Midbrain (tissue), 1 donor: ENCODE measurements at regions not wholly inside any gene's neighbourhood (a gene's known extent, or its start where the extent isn't known, plus 50 kb on each side); places are given as distances from the start of the nearest gene placed in this dataset.
A peak's percentile ranks its signal among the peaks of the same experiment; 100 is the strongest.

Source experiments
- DNase-seq: peaks from one replicate; lab custom pipeline; 2025; lab: John Stamatoyannopoulos, UW

- DNase-seq: peak; percentile 22
These were observed 305.0 kb upstream of the C2CD4B start for GRCh38 chr15:62469874-62470688.

GRCh38 chr15:62472616-62473299 lies 307.7 kb upstream of the C2CD4B start:
- no peak for DNase-seq

DNA sequence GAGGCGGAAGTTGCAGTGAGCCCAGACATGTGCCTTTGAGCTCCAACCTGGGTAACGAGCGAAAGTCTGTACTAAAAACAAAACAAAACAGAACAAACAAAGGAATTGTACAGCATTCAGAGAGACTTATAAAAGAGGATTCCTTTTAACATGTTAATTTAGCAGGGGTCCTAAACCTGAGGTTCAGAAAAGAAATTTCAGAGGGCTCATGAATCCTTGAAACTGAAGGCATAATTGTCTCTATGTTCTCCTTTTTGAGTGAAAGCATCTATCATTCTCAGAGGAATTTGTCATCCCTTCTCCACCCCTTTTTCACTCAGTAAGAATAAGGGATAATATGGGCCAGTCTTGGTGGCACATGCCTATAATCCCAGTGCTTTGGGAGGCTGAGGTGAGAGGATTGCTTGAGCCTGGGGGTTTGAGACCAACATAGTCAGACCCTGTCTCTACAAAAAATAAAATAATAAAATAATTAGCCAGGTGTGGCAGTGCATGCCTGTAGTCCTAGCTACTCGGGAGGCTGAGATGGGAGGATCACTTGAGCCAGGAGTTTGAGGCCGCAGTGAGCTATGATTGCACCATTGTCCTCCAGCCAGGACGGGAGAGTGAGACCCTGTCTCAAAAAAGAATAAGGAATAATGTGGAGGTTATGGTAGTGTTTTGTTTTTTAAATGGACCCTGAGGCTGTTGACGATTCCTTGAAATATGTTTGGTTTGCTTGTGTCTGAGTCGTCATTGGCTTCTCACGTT lies 309.1 kb upstream of the C2CD4B start:
- no peak for DNase-seq

DNA sequence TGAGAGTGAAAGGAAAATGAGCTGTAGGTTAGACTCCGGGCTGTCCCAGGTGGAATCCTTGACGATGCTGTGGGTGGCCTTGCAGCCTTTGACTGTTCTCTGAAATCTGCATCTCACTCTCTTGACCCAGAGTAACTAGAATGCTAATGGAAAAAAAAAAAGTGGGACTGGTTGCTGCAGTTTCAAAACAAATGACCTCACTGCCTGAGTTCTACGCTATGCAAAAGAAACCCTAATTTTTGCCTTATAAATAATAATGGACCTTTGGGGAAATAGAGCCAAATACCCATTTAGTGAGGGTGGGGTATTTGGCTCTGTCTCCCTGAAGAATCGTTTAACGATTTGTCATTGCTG lies 309.7 kb upstream of the C2CD4B start:
- no peak for DNase-seq

GRCh38 chr15:62475591-62475990 lies 310.5 kb upstream of the C2CD4B start:
- DNase-seq: no peak

- no peak for DNase-seq
These were observed 311.1 kb upstream of the C2CD4B start for GRCh38 chr15:62476163-62476562.

- no peak for DNase-seq
These were observed 312.8 kb upstream of the C2CD4B start for GRCh38 chr15:62477929-62478328.

DNA sequence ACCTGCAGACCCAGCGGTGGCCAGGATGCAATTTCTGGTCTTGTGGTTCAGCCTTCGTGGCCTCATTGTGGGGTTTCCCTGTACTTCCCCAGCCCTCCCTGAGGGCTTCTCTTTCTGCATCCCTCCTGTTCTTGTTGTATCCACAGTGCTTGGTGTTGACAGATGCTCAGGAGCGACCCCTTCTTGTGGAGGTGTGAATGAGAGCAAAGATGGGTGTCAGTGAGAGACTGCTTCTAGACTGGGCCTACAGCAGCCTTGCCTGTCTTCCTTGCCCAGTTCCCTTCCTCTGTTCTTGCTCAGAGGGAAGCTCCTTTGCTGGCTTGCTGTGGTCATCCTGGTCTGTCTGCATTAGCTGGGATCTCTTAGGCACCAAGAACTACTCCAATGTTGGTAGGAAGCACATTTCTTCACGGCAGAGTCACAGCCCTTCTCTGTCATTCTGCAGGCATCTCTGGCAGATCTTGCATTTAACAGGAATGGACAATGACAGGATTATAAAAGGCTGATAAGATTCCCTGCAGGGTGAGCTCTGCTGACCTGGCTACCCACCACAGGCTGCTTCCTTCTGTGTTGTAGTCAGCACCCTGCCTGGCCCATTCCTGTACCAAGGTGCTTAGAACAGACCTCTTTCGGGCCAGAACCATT lies 317.8 kb upstream of the C2CD4B start:
- DNase-seq: no peak

- no peak for DNase-seq
These were observed 318.7 kb upstream of the C2CD4B start for GRCh38 chr15:62483814-62484213.

GRCh38 chr15:62485170-62485720 lies 320.2 kb upstream of the C2CD4B start:
- DNase-seq: no peak

GRCh38 chr15:62486041-62486440 lies 321.0 kb upstream of the C2CD4B start:
- DNase-seq: no peak

DNA sequence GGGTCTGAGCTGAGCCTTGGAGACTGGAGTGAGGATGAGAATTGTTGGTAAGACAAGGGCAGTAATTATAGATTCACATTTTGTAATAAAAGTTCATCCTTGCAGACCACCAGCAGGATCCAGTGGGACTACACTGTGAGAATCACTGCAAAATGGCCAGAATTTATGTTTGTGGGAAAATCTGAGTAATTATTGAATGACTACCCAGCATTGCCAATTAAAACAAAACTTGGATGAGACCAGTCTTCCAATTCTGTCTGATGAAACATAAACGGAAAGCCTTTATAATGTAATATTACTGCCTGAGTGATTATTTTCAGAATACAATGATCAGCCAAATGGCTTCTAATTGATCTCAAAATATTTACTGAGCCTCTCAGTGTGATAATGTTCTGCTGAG lies 323.3 kb upstream of the C2CD4B start:
- DNase-seq: no peak

- DNase-seq: no peak
These were observed 326.6 kb upstream of the C2CD4B start for GRCh38 chr15:62491642-62492041.

DNA sequence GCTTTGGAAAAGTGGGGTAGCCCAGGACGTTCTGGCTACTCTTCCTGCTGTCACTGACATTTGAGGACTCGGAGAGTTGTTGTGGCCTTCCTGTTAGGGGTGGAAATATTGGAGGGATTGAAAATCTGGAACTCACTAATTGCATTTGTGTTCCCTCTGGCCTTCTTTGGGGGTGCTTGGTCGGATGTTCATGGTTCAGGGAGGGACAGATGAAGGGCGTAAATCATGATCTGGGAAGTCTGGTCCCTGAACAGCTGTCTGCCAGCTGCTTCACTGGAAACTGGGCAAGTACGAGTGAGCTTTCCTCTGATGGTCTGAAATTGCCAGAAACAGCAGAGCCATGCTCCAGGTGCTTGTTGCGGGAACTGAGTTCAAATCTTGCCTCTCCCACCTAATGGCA lies 327.8 kb upstream of the C2CD4B start:
- DNase-seq: no peak

DNA sequence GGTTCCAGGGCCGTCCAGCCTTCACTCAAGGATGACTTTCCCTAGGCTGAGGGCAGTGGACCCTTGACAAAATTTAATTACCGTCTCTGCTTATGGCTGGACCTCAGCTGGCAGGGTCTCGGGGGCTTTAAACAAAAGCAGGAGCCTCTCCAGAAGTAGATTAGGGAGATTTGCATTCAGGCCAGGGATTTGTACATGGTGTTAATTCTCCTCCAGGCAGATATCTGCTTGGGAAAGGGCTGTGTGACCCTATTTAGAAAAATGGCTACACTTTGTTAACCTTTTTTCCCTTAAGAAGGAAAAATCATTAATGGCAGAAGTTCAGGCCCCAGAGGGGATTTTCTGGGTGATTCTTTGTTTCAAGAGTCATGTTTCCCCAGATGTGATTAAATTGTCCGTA lies 329.1 kb upstream of the C2CD4B start:
- no peak for DNase-seq

DNA sequence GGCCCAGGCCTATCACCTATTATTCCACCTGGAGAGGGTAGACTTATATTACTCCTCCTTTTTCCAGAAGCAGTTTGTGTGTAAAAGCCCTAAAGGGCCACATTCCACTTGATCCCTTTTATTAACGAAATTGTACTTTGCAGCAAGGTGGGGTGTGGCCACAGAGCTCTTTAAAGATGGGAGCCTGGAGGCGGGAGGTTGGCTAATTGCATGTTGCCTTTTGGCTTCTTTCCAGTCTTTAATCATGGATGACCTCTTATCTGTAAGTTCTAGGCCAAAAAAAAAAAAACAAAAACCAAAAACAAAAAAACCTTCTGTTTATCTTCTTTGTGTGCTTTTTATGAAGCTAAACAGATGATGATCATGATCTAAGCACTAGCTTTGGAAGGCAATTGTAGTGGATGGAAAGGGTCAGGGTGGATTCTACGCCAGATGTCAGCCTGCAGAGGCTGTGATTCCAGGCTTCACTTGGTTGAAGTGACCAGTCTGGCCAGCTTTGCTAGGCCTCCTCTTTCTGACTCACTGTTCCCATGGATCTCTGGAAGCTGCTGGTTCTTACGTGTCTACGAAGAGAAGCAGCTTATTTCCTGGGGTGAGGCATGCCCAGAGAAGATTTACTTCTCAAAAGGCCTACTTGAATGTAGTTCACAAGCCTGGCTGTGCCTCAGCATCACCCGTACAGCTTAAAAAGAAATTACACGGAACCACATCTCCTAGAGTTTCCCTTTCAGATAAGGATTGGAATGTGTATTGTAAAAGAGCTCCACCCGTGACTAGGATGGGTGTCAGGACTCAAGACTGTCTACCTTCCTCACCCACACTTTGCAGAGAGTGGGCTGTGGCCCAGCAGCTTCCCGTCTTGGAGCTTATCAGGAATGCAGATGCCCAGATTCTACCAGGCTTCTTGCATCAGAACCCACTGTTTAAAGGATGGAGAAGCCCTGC lies 330.9 kb upstream of the C2CD4B start:
- DNase-seq: no peak

- DNase-seq: no peak
These were observed 332.3 kb upstream of the C2CD4B start for GRCh38 chr15:62497356-62497755.

DNA sequence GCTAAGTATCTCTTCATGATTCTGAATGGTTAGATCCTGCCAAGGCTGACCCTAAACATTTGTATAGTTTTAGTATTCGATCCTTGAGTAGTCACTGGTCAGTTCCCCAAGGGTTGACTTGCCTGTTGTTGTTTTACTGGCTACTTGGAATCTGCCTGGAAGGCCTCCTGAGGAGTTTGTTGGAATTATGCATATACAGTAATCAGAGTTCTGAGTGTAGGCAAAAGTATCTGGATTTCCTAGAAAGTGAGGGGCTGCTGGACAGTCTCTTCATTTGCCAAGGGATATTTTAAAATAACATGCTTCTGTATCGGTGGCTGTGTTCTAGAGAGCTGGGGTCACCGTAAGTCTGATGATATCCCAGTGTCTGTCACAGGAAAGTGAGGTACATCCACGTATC lies 333.2 kb upstream of the C2CD4B start:
- DNase-seq: no peak

- no peak for DNase-seq
These were observed 333.6 kb upstream of the C2CD4B start for GRCh38 chr15:62498712-62499111.

- no peak for DNase-seq
These were observed 335.2 kb upstream of the C2CD4B start for GRCh38 chr15:62500325-62500724.

DNA sequence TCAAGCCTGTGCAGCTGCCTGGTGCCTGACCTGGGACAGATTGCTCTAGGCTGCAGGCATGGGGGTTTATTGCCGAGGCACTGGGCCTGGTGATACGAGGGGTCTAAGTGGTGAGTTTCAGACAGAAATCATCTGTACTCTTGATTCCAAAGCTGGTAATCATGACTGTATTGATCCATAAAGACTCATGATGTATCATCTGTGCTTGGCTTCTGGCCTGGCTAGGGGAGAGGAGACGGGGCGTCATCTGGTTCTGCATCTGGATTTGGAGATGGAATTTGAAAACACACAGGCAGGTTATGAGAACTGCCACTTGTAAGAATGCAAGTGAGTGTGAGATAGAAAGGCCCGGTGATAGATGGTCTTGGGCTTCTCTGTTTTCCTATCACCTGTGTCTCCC lies 337.4 kb upstream of the C2CD4B start:
- no peak for DNase-seq
